Stimulated activated CD8-positive, alpha-beta memory T cell treated with anti-CD3 and anti-CD28 coated beads, Interleukin-7, amount 100 ng/mL, for 1 hour (primary cell): ENCODE measurements at regions not wholly inside any gene's neighbourhood (a gene's known extent, or its start where the extent isn't known, plus 50 kb on each side); places are given as distances from the start of the nearest gene placed in this dataset.

Experiments
- DNase-seq, 2 donors: peaks; one replicate each; pipeline ENCODE4 v3.0.0-alpha.2; 2020; ENCODE audit warnings: low read depth in 2 of 2

- no peak for DNase-seq
Measured at GRCh38 chr13:85742355-85742754, 56.9 kb downstream of the SLITRK6 start.

- no peak for DNase-seq
Measured at GRCh38 chr13:85741017-85741416, 58.2 kb downstream of the SLITRK6 start.

- DNase-seq = no peak
Measured at GRCh38 chr13:85738696-85739320, 60.4 kb downstream of the SLITRK6 start.

- DNase-seq = no peak
Measured at GRCh38 chr13:85737952-85738351, 61.3 kb downstream of the SLITRK6 start.

GRCh38 chr13:85729296-85729695 lies 69.9 kb downstream of the SLITRK6 start:
- no peak for DNase-seq

GRCh38 chr13:85728811-85729210 lies 70.4 kb downstream of the SLITRK6 start:
- DNase-seq = no peak

GRCh38 chr13:85725433-85725832 lies 73.8 kb downstream of the SLITRK6 start:
- DNase-seq = no peak

GRCh38 chr13:85724546-85725432 lies 74.4 kb downstream of the SLITRK6 start:
- DNase-seq = no peak

GRCh38 chr13:85719749-85720148 lies 79.5 kb downstream of the SLITRK6 start:
- no peak for DNase-seq

- DNase-seq = no peak
Measured at GRCh38 chr13:85717921-85718320, 81.3 kb downstream of the SLITRK6 start.

GRCh38 chr13:85710545-85710944 lies 88.7 kb downstream of the SLITRK6 start:
- no peak for DNase-seq

GRCh38 chr13:85709721-85710120 lies 89.5 kb downstream of the SLITRK6 start:
- no peak for DNase-seq

GRCh38 chr13:85709072-85709471 lies 90.1 kb downstream of the SLITRK6 start:
- DNase-seq = no peak

GRCh38 chr13:85700906-85701305 lies 98.3 kb downstream of the SLITRK6 start:
- no peak for DNase-seq

- DNase-seq = no peak
Measured at GRCh38 chr13:85698256-85698655, 101.0 kb downstream of the SLITRK6 start.

GRCh38 chr13:85694992-85695391 lies 104.2 kb downstream of the SLITRK6 start:
- no peak for DNase-seq

GRCh38 chr13:85693889-85694511 lies 105.2 kb downstream of the SLITRK6 start:
- DNase-seq = no peak

GRCh38 chr13:85690368-85690767 lies 108.9 kb downstream of the SLITRK6 start:
- no peak for DNase-seq

- no peak for DNase-seq
Measured at GRCh38 chr13:85685436-85685835, 113.8 kb downstream of the SLITRK6 start.

GRCh38 chr13:85675151-85675907 lies 123.9 kb downstream of the SLITRK6 start:
- DNase-seq = no peak

GRCh38 chr13:85671336-85671735 lies 127.9 kb downstream of the SLITRK6 start:
- no peak for DNase-seq

- DNase-seq = no peak
Measured at GRCh38 chr13:85666356-85666755, 132.9 kb downstream of the SLITRK6 start.
